NOMO-1 treated with DMSO at 0.1 percent for 48 hours (cell line): ENCODE measurements at regions not wholly inside any gene's neighbourhood (a gene's known extent, or its start where the extent isn't known, plus 50 kb on each side); places are given as distances from the start of the nearest gene placed in this dataset.
"Not testable (repeated sequence)": the region's sequence is repeated elsewhere in the genome, so short reads cannot be mapped to it uniquely, and the experiment has no call there.

Experiments used
- DNase-seq: peaks from one replicate; lab custom pipeline; 2025; ENCODE audit not compliant: unreplicated experiment; lab: John Stamatoyannopoulos, UW

- no peak for DNase-seq
Observed at GRCh38 chr14:25699981-25700380, 650.0 kb upstream of the STXBP6 start.

DNA sequence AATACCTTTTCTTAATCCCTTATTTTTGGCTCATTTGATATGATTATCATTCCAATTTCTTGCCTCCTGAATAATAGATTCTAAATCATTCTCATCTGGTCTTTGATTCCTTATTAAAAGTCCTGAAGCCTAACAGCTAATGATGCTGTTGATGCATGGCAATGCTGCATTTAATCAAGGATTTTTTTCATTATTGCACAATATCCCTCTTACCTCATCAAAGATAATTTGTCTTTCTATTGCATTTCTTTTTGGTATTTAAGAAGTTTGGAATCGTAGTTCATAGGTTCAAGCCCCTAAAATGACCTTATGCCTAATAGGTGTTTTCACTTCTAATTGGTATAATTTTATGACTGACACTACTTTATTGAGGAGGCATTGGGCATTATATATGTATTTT, 648.2 kb upstream of the STXBP6 start:
- DNase-seq, result no peak

DNA sequence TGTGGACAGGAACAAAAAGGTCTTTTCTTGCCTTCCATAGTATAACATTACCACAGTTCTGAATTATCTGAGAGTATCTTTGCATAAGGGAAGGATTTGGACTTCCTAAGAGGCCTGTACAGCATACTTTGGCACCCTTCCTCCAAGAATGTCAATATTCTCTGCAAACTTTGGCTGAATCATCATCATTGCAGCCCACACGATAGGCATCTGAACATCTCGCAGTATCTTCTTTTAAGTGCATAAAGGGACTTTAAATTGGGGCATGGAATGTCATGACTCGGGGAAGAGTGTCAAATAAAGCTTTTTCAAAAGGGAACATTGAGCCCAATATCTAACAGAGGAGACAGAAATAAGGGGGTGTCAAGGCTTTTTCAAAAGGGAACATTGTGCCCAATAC, 646.2 kb upstream of the STXBP6 start:
- DNase-seq, result no peak

- no peak for DNase-seq
Observed at GRCh38 chr14:25685004-25685403, 635.1 kb upstream of the STXBP6 start.

- DNase-seq, result no peak
Observed at GRCh38 chr14:25680934-25681333, 631.0 kb upstream of the STXBP6 start.

DNA sequence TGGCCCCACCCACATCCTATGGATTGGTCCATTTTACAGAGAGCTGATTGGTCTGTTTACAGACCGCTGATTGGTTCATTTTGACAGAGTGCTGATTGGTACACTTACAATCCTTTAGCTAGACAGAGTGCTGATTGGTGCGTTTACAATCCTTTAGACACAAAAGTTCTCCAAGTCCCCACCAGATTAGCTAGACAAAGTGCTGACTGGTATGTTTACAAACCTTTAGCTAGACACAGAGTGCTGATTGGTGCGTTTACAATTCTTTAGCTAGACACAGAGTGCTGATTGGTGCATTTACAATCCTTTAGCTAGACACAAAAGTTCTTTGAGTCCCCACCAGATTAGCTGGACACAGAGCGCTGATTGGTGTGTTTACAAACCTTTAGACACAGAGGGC, 630.6 kb upstream of the STXBP6 start:
- not testable (repeated sequence) for DNase-seq

- DNase-seq, result no peak
Observed at GRCh38 chr14:25677111-25677510, 627.2 kb upstream of the STXBP6 start.

GRCh38 chr14:25667387-25667786, 617.4 kb upstream of the STXBP6 start:
- no peak for DNase-seq

GRCh38 chr14:25666877-25667276, 616.9 kb upstream of the STXBP6 start:
- no peak for DNase-seq

DNA sequence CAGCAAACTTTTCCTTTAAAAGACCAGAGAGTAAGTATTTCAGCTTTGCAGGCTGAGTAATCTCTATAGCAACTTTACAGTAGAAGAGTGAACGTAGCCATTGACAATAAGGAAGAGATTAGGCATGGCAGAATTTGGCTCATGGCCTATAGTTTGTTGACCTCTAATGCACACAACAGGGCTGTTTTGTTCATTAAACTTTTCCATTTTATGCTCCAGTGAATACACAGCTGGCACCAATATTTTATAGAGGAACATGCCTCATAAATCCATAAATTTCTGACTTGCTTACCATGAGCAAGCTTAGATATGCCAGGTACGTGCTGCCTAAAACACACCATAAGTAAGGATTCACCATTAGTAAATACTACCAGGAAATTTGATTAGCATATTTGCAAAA, 609.0 kb upstream of the STXBP6 start:
- DNase-seq, result no peak

DNA sequence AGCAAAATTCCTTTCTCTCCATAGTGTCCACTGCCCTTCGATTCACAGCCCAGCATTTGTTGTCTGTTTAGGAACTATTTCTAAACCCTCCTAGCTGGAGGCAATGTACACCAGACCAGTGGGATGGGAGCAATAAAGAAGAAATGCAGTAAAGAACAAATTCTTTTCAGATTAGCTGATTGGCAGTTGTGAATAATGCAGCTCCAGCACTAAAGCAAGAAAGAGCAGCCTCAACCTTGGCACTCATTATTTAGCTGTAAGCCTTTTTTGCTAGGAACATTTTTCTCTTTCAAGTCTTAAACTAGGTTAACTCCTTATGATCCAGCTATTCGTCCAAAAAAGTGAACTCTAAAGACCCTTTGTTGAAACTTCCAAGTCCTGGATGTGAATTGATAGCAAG, 580.5 kb upstream of the STXBP6 start:
- no peak for DNase-seq

DNA sequence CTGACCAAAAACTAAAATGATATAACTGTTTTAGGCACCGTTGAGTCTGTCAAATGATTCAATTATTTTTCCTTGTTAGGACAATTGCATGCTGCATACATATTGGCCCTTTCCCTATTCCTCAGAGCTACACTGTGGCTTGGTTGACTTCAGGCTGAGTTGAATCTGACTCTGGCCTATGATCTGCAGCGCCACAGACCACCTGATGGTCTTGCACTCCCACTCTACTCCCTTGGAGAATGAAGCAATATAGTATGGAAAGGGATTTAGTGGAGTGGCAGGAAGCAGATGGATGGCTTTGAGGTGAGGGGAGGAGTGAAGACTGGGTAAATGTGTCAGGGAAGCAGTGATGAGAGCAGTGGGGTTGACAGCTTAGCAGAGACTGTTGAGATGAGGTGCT, 579.0 kb upstream of the STXBP6 start:
- no peak for DNase-seq

DNA sequence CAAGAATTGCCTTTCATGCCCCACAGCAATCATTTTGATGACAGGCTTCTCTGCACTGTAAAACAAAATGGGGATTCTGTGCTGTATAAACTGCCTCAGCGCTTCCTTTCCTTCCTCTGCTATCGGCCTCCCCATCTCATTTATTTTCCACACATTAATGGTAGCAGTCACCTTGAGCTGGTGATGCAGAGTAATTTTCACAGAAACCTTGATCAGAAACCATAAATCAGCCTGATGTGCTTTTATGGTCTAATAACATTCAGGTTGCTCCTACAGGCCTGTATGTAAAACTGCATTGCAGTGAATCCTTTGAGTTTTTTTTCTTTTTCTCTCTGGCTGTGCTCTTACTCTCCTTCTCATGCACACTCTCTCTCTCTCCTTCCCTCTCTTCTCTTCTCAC, 578.4 kb upstream of the STXBP6 start:
- DNase-seq, result no peak

GRCh38 chr14:25626986-25627385, 577.0 kb upstream of the STXBP6 start:
- DNase-seq, result no peak

GRCh38 chr14:25622763-25623162, 572.8 kb upstream of the STXBP6 start:
- DNase-seq, result no peak

GRCh38 chr14:25620515-25620914, 570.6 kb upstream of the STXBP6 start:
- DNase-seq, result no peak

DNA sequence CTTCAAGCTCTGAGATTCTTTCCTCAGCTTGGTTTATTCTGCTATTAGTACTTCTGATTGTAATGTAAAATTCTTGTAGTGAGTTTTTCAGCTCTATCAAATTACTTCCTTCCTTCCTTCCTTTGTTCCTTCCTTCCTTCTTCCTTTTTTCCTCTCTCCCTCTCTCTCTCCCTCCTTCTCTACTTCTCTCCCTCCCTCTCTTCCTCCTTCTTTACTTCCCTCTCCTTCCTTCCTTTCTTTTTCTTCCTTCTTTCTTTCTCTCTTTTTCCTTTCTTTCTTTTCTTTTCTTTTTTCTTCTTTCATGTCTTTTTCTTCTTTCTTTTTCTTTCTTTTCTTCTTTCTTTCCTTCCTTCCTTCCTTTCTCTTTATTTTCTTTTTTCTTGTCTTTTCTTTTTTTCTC, 565.2 kb upstream of the STXBP6 start:
- DNase-seq, result no peak

- DNase-seq, result no peak
Observed at GRCh38 chr14:25607192-25607591, 557.2 kb upstream of the STXBP6 start.

GRCh38 chr14:25602106-25602505, 552.2 kb upstream of the STXBP6 start:
- no peak for DNase-seq

DNA sequence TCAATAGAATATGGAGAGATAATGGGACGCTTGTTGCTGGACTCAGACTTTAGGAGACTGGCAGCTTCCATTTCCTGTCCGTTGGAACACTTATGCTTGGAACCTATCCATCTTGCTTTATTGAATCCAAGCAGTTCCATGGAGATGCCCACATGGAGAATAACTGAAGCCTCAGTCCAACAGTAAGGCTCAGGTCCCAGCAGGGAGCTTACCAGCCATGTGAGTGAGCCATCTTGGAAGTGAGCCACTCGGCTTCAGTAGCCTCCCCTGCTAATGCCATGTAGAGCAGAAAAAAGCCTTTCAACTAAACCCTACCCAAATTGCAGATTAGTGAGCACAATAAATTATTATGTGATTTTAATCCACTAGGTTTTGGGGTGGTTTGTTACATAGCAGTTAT, 538.8 kb upstream of the STXBP6 start:
- DNase-seq, result no peak

GRCh38 chr14:25574628-25575325, 524.8 kb upstream of the STXBP6 start:
- DNase-seq, result no peak

- no peak for DNase-seq
Observed at GRCh38 chr14:25570483-25570882, 520.5 kb upstream of the STXBP6 start.

- no peak for DNase-seq
Observed at GRCh38 chr14:25557466-25557865, 507.5 kb upstream of the STXBP6 start.
